GM23338 (cell line): ENCODE measurements at regions not wholly inside any gene's neighbourhood (a gene's known extent, or its start where the extent isn't known, plus 50 kb on each side); places are given as distances from the start of the nearest gene placed in this dataset.

Experiments used
- ATAC-seq: fragments of 200-7000 bp; cut with Tn5 transposase; 3 replicates; pipeline ENCODE4 v1.9.1; 2020
- DNase-seq: peaks from one replicate; pipeline ENCODE4 v3.0.0-alpha.2; 2015; ENCODE audit warnings: low spot score
- H2AFZ ChIP-seq: fragments of 200-600 bp; sonication (generic); 2 replicates; pipeline ENCODE4 v1.8.0; 2016; ENCODE audit warnings: antibody characterized with exemption, mild to moderate bottlenecking, moderate library complexity
- H3F3A ChIP-seq: fragments of 200-600 bp; sonication (generic); replicated peaks from 2 replicates; pipeline ENCODE4 v1.8.0; 2017; ENCODE audit warnings: antibody characterized with exemption, mixed run types, low read depth
- H3K27ac ChIP-seq: fragments of 200-600 bp; sonication (generic); 2 replicates; pipeline ENCODE4 v1.6.1; 2016; ENCODE audit warnings: low read depth
- H3K27me3 ChIP-seq: fragments of 200-600 bp; sonication (generic); 2 replicates; pipeline ENCODE4 v1.8.0; 2016; ENCODE audit warnings: mild to moderate bottlenecking, mixed run types, moderate library complexity; ENCODE audit not compliant: insufficient read depth
- H3K36me3 ChIP-seq: fragments of 200-600 bp; sonication (generic); 2 replicates; pipeline ENCODE4 v1.8.0; 2016; ENCODE audit warnings: mild to moderate bottlenecking; ENCODE audit not compliant: insufficient read depth
- H3K4me1 ChIP-seq: fragments of 200-600 bp; sonication (generic); 2 replicates; pipeline ENCODE4 v1.8.0; 2016; ENCODE audit warnings: mild to moderate bottlenecking, moderate library complexity; ENCODE audit not compliant: insufficient read depth
- H3K4me2 ChIP-seq: fragments of 200-600 bp; sonication (generic); 2 replicates; pipeline ENCODE4 v1.7.1; 2017; ENCODE audit warnings: mixed run types
- H3K4me3 ChIP-seq: fragments of 200-600 bp; sonication (generic); 2 replicates; pipeline ENCODE4 v1.6.1; 2016; ENCODE audit warnings: mixed run types
- H3K79me2 ChIP-seq: fragments of 200-600 bp; sonication (generic); replicated peaks from 2 replicates; pipeline ENCODE4 v1.8.0; 2017; ENCODE audit warnings: mild to moderate bottlenecking; ENCODE audit not compliant: insufficient read depth
- H3K9me2 ChIP-seq: fragments of 200-600 bp; sonication (generic); 2 replicates; pipeline ENCODE4 v1.8.0; 2017; ENCODE audit not compliant: insufficient read depth
- H4K20me1 ChIP-seq: fragments of 200-600 bp; sonication (generic); replicated peaks from 2 replicates; pipeline ENCODE4 v1.8.0; 2017; ENCODE audit warnings: mild to moderate bottlenecking; ENCODE audit not compliant: insufficient read depth
- H3K27ac Mint-ChIP-seq: 2 replicates; pipeline ENCODE4 v1.8.0; 2020; ENCODE audit warnings: inconsistent platforms, mild to moderate bottlenecking, moderate library complexity, mixed read lengths
- H3K27me3 Mint-ChIP-seq: 3 replicates; pipeline ENCODE4 v1.8.0; 2022; ENCODE audit warnings: low read depth, mild to moderate bottlenecking, moderate library complexity, mixed read lengths, inconsistent platforms; ENCODE audit not compliant: insufficient read depth, poor library complexity
- H3K36me3 Mint-ChIP-seq: 3 replicates; pipeline ENCODE4 v1.8.0; 2021; ENCODE audit warnings: low read depth, mild to moderate bottlenecking, inconsistent platforms, moderate library complexity, mixed read lengths
- H3K4me1 Mint-ChIP-seq: 3 replicates; pipeline ENCODE4 v1.8.0; 2020; ENCODE audit warnings: mild to moderate bottlenecking, inconsistent platforms, mixed read lengths
- H3K4me3 Mint-ChIP-seq: 3 replicates; pipeline ENCODE4 v1.8.0; 2021; ENCODE audit warnings: moderate library complexity, mild to moderate bottlenecking, inconsistent platforms, mixed read lengths
- H3K9me3 Mint-ChIP-seq: 3 replicates; pipeline ENCODE4 v1.8.0; 2020; ENCODE audit warnings: moderate library complexity, mild to moderate bottlenecking, inconsistent platforms, mixed read lengths
- CREB1 ChIP-seq: fragments of 250-450 bp; sonication (Bioruptor Pico); IDR thresholded peaks from 2 replicates; pipeline ENCODE4 v1.5.0; 2020; ENCODE audit warnings: low read depth, mild to moderate bottlenecking, moderate library complexity
- EZH2 ChIP-seq: fragments of 200-600 bp; sonication (generic); IDR thresholded peaks from one replicate; pipeline ENCODE4 v1.8.0; 2017; ENCODE audit warnings: antibody characterized with exemption, mild to moderate bottlenecking, low read depth; ENCODE audit not compliant: unreplicated experiment
- EZH2phosphoT487 ChIP-seq: fragments of 200-600 bp; sonication (generic); IDR thresholded peaks from one replicate; pipeline ENCODE4 v1.8.1; 2018; ENCODE audit warnings: antibody characterized with exemption; ENCODE audit not compliant: unreplicated experiment
- JUNB ChIP-seq: IDR thresholded peaks from one replicate; pipeline ENCODE4 v1.6.1; 2016; ENCODE audit warnings: antibody characterized with exemption; ENCODE audit not compliant: unreplicated experiment
- NANOG ChIP-seq: IDR thresholded peaks from 2 replicates; pipeline ENCODE4 v1.6.1; 2016; ENCODE audit warnings: antibody characterized with exemption, borderline replicate concordance
- POLR2AphosphoS5 ChIP-seq: IDR thresholded peaks from 2 replicates; pipeline ENCODE4 v1.6.1; 2016; ENCODE audit warnings: antibody characterized with exemption, low read depth
- STAT1 ChIP-seq: IDR thresholded peaks from one replicate; pipeline ENCODE4 v1.6.1; 2016; ENCODE audit warnings: antibody characterized with exemption; ENCODE audit not compliant: unreplicated experiment
- ZNF114 ChIP-seq: fragments of 250-450 bp; sonication (Bioruptor Pico); IDR thresholded peaks from 2 replicates; pipeline ENCODE4 v1.5.0; 2020; ENCODE audit warnings: mild to moderate bottlenecking, moderate library complexity
- ZNF331 ChIP-seq: fragments of 250-450 bp; sonication (Bioruptor Pico); IDR thresholded peaks from 2 replicates; pipeline ENCODE4 v1.5.0; 2020; ENCODE audit warnings: low read depth, mild to moderate bottlenecking, moderate library complexity
- TF ChIP-seq, protein P1 (sequence below): fragments of 250-450 bp; sonication (Bioruptor Pico); IDR thresholded peaks from 2 replicates; pipeline ENCODE4 v1.5.0; 2020; ENCODE audit warnings: mild to moderate bottlenecking, moderate library complexity
- TF ChIP-seq, protein P2 (sequence below): IDR thresholded peaks from one replicate; pipeline ENCODE4 v1.6.1; 2018; ENCODE audit warnings: antibody characterized with exemption; ENCODE audit not compliant: unreplicated experiment
- TF ChIP-seq, protein P3 (sequence below): IDR thresholded peaks from 2 replicates; pipeline ENCODE4 v1.6.1; 2016; ENCODE audit warnings: antibody characterized with exemption
- TF ChIP-seq, protein P4 (sequence below), 2 experiments: fragments of 200-600 bp in 1 of 2; sonication (generic) in 1 of 2; conservative IDR thresholded peaks; 2 replicates each; pipeline versions ENCODE4 v1.5.1 to v1.6.1; 2016 to 2017; ENCODE audit warnings: antibody characterized with exemption in 2 of 2, low read depth in 2 of 2, mild to moderate bottlenecking in 2 of 2, moderate library complexity in 1 of 2

DNA sequence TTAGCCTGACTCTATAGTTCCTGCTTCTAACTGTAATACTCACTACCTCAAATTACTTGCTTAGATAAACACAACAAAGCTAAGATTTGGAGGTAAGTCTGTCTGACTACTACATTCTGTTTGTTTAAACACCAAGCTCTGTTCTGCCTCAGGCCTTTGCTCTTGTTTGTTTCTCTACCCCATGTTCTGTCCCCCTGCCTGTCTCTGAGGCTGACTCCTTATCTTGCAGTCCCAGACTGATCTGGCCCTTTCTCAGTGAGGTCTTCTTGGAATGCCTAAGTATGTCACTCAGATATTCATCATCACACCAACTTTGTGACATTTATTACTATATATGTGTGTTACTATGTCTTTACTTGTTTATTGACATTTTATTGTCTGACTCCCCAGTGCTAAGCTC lies 425.5 kb downstream of the LMO4 start:
- Histone ChIP-seq H3K9me2 (no peaks in the 10 kb centered on the region), H3K36me3 (no peaks in the 10 kb centered on the region), H3K4me3 (no peak overlapping the region), H3K79me2 (no peaks in the 10 kb centered on the region), H3F3A (no peaks in the 10 kb centered on the region), H2AFZ (no peak overlapping the region), H3K27ac (no peak overlapping the region), H4K20me1 (no peaks in the 10 kb centered on the region), H3K27me3 (no peaks in the 10 kb centered on the region), H3K4me2 (no peak overlapping the region), H3K4me1 (no peaks in the 10 kb centered on the region)
- Mint-ChIP-seq H3K27me3 (no peaks in the 10 kb centered on the region), H3K4me3 (no peak overlapping the region), H3K36me3 (no peaks in the 10 kb centered on the region), H3K4me1 (no peaks in the 10 kb centered on the region), H3K9me3 (no peaks in the 10 kb centered on the region; the same call in 2 of the 3 replicates), H3K27ac (no peak overlapping the region)
- DNase-seq (no peak), ATAC-seq (no peak)
- no peak for TF ChIP-seq EZH2phosphoT487
- no peak for TF ChIP-seq CREB1 (CRISPR knock-in tag)
- no peak for TF ChIP-seq STAT1
- TF ChIP-seq, protein P1, sequence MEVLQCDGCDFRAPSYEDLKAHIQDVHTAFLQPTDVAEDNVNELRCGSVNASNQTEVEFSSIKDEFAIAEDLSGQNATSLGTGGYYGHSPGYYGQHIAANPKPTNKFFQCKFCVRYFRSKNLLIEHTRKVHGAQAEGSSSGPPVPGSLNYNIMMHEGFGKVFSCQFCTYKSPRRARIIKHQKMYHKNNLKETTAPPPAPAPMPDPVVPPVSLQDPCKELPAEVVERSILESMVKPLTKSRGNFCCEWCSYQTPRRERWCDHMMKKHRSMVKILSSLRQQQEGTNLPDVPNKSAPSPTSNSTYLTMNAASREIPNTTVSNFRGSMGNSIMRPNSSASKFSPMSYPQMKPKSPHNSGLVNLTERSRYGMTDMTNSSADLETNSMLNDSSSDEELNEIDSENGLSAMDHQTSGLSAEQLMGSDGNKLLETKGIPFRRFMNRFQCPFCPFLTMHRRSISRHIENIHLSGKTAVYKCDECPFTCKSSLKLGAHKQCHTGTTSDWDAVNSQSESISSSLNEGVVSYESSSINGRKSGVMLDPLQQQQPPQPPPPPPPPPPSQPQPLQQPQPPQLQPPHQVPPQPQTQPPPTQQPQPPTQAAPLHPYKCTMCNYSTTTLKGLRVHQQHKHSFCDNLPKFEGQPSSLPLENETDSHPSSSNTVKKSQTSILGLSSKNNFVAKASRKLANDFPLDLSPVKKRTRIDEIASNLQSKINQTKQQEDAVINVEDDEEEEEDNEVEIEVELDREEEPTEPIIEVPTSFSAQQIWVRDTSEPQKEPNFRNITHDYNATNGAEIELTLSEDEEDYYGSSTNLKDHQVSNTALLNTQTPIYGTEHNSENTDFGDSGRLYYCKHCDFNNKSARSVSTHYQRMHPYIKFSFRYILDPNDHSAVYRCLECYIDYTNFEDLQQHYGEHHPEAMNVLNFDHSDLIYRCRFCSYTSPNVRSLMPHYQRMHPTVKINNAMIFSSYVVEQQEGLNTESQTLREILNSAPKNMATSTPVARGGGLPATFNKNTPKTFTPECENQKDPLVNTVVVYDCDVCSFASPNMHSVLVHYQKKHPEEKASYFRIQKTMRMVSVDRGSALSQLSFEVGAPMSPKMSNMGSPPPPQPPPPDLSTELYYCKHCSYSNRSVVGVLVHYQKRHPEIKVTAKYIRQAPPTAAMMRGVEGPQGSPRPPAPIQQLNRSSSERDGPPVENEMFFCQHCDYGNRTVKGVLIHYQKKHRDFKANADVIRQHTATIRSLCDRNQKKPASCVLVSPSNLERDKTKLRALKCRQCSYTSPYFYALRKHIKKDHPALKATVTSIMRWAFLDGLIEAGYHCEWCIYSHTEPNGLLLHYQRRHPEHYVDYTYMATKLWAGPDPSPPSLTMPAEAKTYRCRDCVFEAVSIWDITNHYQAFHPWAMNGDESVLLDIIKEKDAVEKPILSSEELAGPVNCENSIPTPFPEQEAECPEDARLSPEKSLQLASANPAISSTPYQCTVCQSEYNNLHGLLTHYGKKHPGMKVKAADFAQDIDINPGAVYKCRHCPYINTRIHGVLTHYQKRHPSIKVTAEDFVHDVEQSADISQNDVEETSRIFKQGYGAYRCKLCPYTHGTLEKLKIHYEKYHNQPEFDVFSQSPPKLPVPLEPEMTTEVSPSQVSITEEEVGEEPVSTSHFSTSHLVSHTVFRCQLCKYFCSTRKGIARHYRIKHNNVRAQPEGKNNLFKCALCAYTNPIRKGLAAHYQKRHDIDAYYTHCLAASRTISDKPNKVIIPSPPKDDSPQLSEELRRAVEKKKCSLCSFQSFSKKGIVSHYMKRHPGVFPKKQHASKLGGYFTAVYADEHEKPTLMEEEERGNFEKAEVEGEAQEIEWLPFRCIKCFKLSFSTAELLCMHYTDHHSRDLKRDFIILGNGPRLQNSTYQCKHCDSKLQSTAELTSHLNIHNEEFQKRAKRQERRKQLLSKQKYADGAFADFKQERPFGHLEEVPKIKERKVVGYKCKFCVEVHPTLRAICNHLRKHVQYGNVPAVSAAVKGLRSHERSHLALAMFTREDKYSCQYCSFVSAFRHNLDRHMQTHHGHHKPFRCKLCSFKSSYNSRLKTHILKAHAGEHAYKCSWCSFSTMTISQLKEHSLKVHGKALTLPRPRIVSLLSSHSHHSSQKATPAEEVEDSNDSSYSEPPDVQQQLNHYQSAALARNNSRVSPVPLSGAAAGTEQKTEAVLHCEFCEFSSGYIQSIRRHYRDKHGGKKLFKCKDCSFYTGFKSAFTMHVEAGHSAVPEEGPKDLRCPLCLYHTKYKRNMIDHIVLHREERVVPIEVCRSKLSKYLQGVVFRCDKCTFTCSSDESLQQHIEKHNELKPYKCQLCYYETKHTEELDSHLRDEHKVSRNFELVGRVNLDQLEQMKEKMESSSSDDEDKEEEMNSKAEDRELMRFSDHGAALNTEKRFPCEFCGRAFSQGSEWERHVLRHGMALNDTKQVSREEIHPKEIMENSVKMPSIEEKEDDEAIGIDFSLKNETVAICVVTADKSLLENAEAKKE, result no peak
- no peak for TF ChIP-seq EZH2
- TF ChIP-seq, protein P2, sequence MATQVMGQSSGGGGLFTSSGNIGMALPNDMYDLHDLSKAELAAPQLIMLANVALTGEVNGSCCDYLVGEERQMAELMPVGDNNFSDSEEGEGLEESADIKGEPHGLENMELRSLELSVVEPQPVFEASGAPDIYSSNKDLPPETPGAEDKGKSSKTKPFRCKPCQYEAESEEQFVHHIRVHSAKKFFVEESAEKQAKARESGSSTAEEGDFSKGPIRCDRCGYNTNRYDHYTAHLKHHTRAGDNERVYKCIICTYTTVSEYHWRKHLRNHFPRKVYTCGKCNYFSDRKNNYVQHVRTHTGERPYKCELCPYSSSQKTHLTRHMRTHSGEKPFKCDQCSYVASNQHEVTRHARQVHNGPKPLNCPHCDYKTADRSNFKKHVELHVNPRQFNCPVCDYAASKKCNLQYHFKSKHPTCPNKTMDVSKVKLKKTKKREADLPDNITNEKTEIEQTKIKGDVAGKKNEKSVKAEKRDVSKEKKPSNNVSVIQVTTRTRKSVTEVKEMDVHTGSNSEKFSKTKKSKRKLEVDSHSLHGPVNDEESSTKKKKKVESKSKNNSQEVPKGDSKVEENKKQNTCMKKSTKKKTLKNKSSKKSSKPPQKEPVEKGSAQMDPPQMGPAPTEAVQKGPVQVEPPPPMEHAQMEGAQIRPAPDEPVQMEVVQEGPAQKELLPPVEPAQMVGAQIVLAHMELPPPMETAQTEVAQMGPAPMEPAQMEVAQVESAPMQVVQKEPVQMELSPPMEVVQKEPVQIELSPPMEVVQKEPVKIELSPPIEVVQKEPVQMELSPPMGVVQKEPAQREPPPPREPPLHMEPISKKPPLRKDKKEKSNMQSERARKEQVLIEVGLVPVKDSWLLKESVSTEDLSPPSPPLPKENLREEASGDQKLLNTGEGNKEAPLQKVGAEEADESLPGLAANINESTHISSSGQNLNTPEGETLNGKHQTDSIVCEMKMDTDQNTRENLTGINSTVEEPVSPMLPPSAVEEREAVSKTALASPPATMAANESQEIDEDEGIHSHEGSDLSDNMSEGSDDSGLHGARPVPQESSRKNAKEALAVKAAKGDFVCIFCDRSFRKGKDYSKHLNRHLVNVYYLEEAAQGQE, result no peak
- TF ChIP-seq JUNB, result no peak
- TF ChIP-seq ZNF331, result no peak
- no peak for TF ChIP-seq POLR2AphosphoS5
- TF ChIP-seq ZNF114 (CRISPR knock-in tag), result no peak
- no peak for TF ChIP-seq NANOG
- TF ChIP-seq, protein P3, sequence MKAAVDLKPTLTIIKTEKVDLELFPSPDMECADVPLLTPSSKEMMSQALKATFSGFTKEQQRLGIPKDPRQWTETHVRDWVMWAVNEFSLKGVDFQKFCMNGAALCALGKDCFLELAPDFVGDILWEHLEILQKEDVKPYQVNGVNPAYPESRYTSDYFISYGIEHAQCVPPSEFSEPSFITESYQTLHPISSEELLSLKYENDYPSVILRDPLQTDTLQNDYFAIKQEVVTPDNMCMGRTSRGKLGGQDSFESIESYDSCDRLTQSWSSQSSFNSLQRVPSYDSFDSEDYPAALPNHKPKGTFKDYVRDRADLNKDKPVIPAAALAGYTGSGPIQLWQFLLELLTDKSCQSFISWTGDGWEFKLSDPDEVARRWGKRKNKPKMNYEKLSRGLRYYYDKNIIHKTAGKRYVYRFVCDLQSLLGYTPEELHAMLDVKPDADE, result no peak
- TF ChIP-seq, protein P4, sequence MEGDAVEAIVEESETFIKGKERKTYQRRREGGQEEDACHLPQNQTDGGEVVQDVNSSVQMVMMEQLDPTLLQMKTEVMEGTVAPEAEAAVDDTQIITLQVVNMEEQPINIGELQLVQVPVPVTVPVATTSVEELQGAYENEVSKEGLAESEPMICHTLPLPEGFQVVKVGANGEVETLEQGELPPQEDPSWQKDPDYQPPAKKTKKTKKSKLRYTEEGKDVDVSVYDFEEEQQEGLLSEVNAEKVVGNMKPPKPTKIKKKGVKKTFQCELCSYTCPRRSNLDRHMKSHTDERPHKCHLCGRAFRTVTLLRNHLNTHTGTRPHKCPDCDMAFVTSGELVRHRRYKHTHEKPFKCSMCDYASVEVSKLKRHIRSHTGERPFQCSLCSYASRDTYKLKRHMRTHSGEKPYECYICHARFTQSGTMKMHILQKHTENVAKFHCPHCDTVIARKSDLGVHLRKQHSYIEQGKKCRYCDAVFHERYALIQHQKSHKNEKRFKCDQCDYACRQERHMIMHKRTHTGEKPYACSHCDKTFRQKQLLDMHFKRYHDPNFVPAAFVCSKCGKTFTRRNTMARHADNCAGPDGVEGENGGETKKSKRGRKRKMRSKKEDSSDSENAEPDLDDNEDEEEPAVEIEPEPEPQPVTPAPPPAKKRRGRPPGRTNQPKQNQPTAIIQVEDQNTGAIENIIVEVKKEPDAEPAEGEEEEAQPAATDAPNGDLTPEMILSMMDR (conservative IDR thresholded peaks at IDR 0.05; ENCODE audit: low read depth in 2 of 2), result no peak
